CD4-positive, CD25-positive, alpha-beta regulatory T cell (primary cell): ENCODE measurements at regions not wholly inside any gene's neighbourhood (a gene's known extent, or its start where the extent isn't known, plus 50 kb on each side); places are given as distances from the start of the nearest gene placed in this dataset.

Source experiments
- ATAC-seq, 2 donors: fragments of 150-1000 bp; cut with Tn5 transposase; one replicate each; pipeline ENCODE4 v1.10.0; 2021; ENCODE audit warnings: low read depth in 2 of 2, moderate number of reproducible peaks in 2 of 2, moderate library complexity in 1 of 2
- DNase-seq, 3 donors: peaks; one replicate each; pipeline versions ENCODE4 v3.0.0 to v3.0.0-alpha.2; 2012 to 2022; ENCODE audit warnings: mixed read lengths in 1 of 3
- H3K27ac ChIP-seq: one replicate; pipeline ENCODE4 v1.7.0; 2013; ENCODE audit warnings: mild to moderate bottlenecking, low read length; ENCODE audit not compliant: insufficient read depth, poor library complexity, severe bottlenecking
- H3K27me3 ChIP-seq: one replicate; pipeline ENCODE4 v1.7.0; 2013; ENCODE audit warnings: low read length; ENCODE audit not compliant: control insufficient read depth, insufficient read depth
- H3K36me3 ChIP-seq: one replicate; pipeline ENCODE4 v1.7.0; 2013; ENCODE audit warnings: mild to moderate bottlenecking, low read length, moderate library complexity; ENCODE audit not compliant: control insufficient read depth, insufficient read depth
- H3K4me1 ChIP-seq: 2 replicates; pipeline ENCODE4 v1.7.0; 2013; ENCODE audit warnings: mild to moderate bottlenecking, low read length; ENCODE audit not compliant: insufficient read depth, control insufficient read depth, poor library complexity, severe bottlenecking
- H3K4me3 ChIP-seq: one replicate; pipeline ENCODE4 v1.7.0; 2013; ENCODE audit warnings: low read depth, mild to moderate bottlenecking, low read length, moderate library complexity
- H3K9me3 ChIP-seq, 2 experiments: 1 replicate in 1 of 2; 2 replicates in 1 of 2; pipeline ENCODE4 v1.7.0; 2013; ENCODE audit warnings: low read length in 2 of 2, mild to moderate bottlenecking in 1 of 2, moderate library complexity in 1 of 2; ENCODE audit not compliant: control insufficient read depth in 2 of 2
- H3K27ac Mint-ChIP-seq, 3 donors: one replicate each; pipeline ENCODE4 v1.8.0; 2020 to 2022; ENCODE audit warnings: mild to moderate bottlenecking in 3 of 3, mixed read lengths in 3 of 3, moderate library complexity in 2 of 3
- H3K27me3 Mint-ChIP-seq: one replicate; pipeline ENCODE4 v1.8.0; 2022; ENCODE audit warnings: mild to moderate bottlenecking, mixed read lengths
- H3K36me3 Mint-ChIP-seq: one replicate; pipeline ENCODE4 v1.8.0; 2020; ENCODE audit warnings: mixed read lengths
- H3K4me1 Mint-ChIP-seq, 4 donors: one replicate each; pipeline ENCODE4 v1.8.0; 2020 to 2022; ENCODE audit warnings: mixed read lengths in 4 of 4, mild to moderate bottlenecking in 1 of 4
- H3K4me3 Mint-ChIP-seq, 4 donors: one replicate each; pipeline ENCODE4 v1.8.0; 2020 to 2022; ENCODE audit warnings: mild to moderate bottlenecking in 4 of 4, mixed read lengths in 4 of 4, moderate library complexity in 3 of 4
- H3K9me3 Mint-ChIP-seq, 7 donors: one replicate each; pipeline ENCODE4 v1.8.0; 2020 to 2022; ENCODE audit warnings: mixed read lengths in 7 of 7, mild to moderate bottlenecking in 3 of 7, moderate library complexity in 2 of 7

- Mint-ChIP-seq H3K9me3 (peaks cover 0 to 3% (median 0%) of the 10 kb centered on the region in 7 donors), H3K4me1 (peaks cover 0 to 6% (median 2%) of the 10 kb centered on the region in 4 donors), H3K27me3 (peaks cover 20% of the 10 kb centered on the region), H3K36me3 (no peaks in the 10 kb centered on the region), H3K27ac (no peak overlapping the region), H3K4me3 (no peak overlapping the region)
- ATAC-seq (no peak), DNase-seq (no peak)
- H3K27ac ChIP-seq = no peak overlapping the region
- H3K27me3 ChIP-seq = no peaks in the 10 kb centered on the region
- H3K4me1 ChIP-seq = no peaks in the 10 kb centered on the region
- no peaks in the 10 kb centered on the region for H3K36me3 ChIP-seq
- no peak overlapping the region for H3K4me3 ChIP-seq
- no peaks in the 10 kb centered on the region for H3K9me3 ChIP-seq
Measured at GRCh38 chr20:20768202-20768815, 55.9 kb upstream of the RALGAPA2 start.

- H3K4me1 ChIP-seq = no peaks in the 10 kb centered on the region
- Mint-ChIP-seq H3K36me3 (no peaks in the 10 kb centered on the region), H3K4me1 (peaks cover 0 to 6% (median 2%) of the 10 kb centered on the region in 4 donors), H3K4me3 (no peak overlapping the region), H3K27me3 (peaks cover 27% of the 10 kb centered on the region), H3K9me3 (peaks cover 0 to 1% (median 0%) of the 10 kb centered on the region in 7 donors), H3K27ac (no peak overlapping the region)
- no peak overlapping the region for H3K4me3 ChIP-seq
- H3K9me3 ChIP-seq = no peaks in the 10 kb centered on the region
- ATAC-seq (no peak), DNase-seq (no peak)
- no peaks in the 10 kb centered on the region for H3K36me3 ChIP-seq
- no peaks in the 10 kb centered on the region for H3K27me3 ChIP-seq
- H3K27ac ChIP-seq = no peak overlapping the region
Measured at GRCh38 chr20:20765696-20766365, 53.4 kb upstream of the RALGAPA2 start.

GRCh38 chr20:20763650-20764049 is 51.2 kb upstream of the RALGAPA2 start:
- H3K9me3 Mint-ChIP-seq = no peaks in the 10 kb centered on the region
- H3K4me1 Mint-ChIP-seq = no peaks in the 10 kb centered on the region
- H3K36me3 ChIP-seq = no peaks in the 10 kb centered on the region
- no peaks in the 10 kb centered on the region for H3K27me3 ChIP-seq
- no peaks in the 10 kb centered on the region for H3K9me3 ChIP-seq
- DNase-seq (no peak), ATAC-seq (no peak)
- H3K27ac Mint-ChIP-seq = no peak overlapping the region
- H3K27me3 Mint-ChIP-seq = peaks cover 28% of the 10 kb centered on the region
- H3K27ac ChIP-seq = no peak overlapping the region
- no peak overlapping the region for H3K4me3 ChIP-seq
- no peak overlapping the region for H3K4me3 Mint-ChIP-seq
- H3K36me3 Mint-ChIP-seq = no peaks in the 10 kb centered on the region
- H3K4me1 ChIP-seq = no peaks in the 10 kb centered on the region
